ENCODE measurements at regions not wholly inside any gene's neighbourhood (a gene's known extent, or its start where the extent isn't known, plus 50 kb on each side); places are given as distances from the start of the nearest gene placed in this dataset.
"Not testable (repeated sequence)": the region's sequence is repeated elsewhere in the genome, so short reads cannot be mapped to it uniquely, and the experiment has no call there.

- not testable (repeated sequence) for TF ChIP-seq ARNT (IDR thresholded peaks at IDR 0.05); L3MBTL2 (conservative IDR thresholded peaks at IDR 0.05); SP1 (IDR thresholded peaks at IDR 0.05)
These were observed 242.3 kb upstream of the CDH12 start for GRCh38 chr5:23095418-23095817.

All from HEK293T (cell line).